ENCODE measurements at regions not wholly inside any gene's neighbourhood (a gene's known extent, or its start where the extent isn't known, plus 50 kb on each side); places are given as distances from the start of the nearest gene placed in this dataset.

DNA sequence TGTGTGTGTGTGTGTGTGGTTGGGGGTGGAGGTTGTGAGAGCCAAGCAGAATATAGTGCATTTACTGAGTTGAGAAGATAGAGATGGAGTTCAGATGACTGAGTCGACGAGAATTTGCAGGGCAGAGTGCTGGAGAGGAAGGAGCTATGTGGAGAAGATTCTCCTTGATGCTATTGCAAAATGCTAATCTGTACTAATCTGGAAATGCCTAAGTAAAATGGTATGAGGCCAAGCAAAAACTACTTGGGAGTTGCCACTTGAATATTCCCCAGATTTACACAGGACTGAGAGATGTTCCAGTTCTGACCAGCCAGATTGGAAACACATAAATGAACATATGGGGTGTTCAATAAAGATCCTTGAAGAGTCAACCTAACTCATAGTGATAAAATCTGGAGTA is 316.4 kb downstream of the NSUN3 start:
- Histone ChIP-seq H3K79me2 (ENCODE audit: control insufficient read depth, insufficient read depth, low read length) (no peaks in the 10 kb centered on the region), H3K27ac (ENCODE audit: low read length in 2 of 2) (no peak overlapping the region), H4K20me1 (ENCODE audit: control insufficient read depth, insufficient read depth, low read length, poor library complexity, severe bottlenecking) (no peaks in the 10 kb centered on the region), H2AFZ (ENCODE audit: insufficient read depth, low read depth, low read length, poor library complexity, severe bottlenecking) (no peak overlapping the region), H3K27me3 (replicated peaks in 1 of 4; ENCODE audit: control extremely low read depth in 1 of 4, control insufficient read depth in 3 of 4, insufficient read depth in 4 of 4, low read length in 3 of 4) (no peaks in the 10 kb centered on the region), H3K36me3 (replicated peaks in 1 of 2; ENCODE audit: control extremely low read depth in 1 of 2, control insufficient read depth in 1 of 2, extremely low read depth in 1 of 2, insufficient read depth in 2 of 2, low read length in 1 of 2) (no peaks in the 10 kb centered on the region), H3K4me1 (ENCODE audit: control insufficient read depth in 2 of 2, insufficient read depth in 2 of 2, low read length in 2 of 2) (no peaks in the 10 kb centered on the region), H3K4me2 (replicated peaks; ENCODE audit: low read depth, low read length, poor library complexity, severe bottlenecking) (no peak overlapping the region), H3K4me3 (ENCODE audit: control extremely low read depth in 1 of 5, extremely low read depth in 1 of 5, insufficient read depth in 1 of 5, low read depth in 2 of 5, low read length in 4 of 5) (no peak overlapping the region), H3K9ac (ENCODE audit: low read length) (no peak overlapping the region), H3K9me3 (ENCODE audit: control extremely low read depth in 1 of 3, control insufficient read depth in 2 of 3, insufficient read depth in 1 of 3, low read length in 2 of 3) (peaks cover 0 to 9% (median 0%) of the 10 kb centered on the region in 3 donors)
- Mint-ChIP-seq H3K4me1 (no peaks in the 10 kb centered on the region), H3K9me3 (ENCODE audit: insufficient read depth) (no peaks in the 10 kb centered on the region), H3K27me3 (no peaks in the 10 kb centered on the region), H3K27ac (no peak overlapping the region), H3K4me3 (no peak overlapping the region)
- intact Hi-C loops (cut with micrococcal nuclease) = no loop called here
- ChIA-PET POLR2A (no interaction called here), CTCF (no interaction called here)
- TF ChIP-seq, protein P1, sequence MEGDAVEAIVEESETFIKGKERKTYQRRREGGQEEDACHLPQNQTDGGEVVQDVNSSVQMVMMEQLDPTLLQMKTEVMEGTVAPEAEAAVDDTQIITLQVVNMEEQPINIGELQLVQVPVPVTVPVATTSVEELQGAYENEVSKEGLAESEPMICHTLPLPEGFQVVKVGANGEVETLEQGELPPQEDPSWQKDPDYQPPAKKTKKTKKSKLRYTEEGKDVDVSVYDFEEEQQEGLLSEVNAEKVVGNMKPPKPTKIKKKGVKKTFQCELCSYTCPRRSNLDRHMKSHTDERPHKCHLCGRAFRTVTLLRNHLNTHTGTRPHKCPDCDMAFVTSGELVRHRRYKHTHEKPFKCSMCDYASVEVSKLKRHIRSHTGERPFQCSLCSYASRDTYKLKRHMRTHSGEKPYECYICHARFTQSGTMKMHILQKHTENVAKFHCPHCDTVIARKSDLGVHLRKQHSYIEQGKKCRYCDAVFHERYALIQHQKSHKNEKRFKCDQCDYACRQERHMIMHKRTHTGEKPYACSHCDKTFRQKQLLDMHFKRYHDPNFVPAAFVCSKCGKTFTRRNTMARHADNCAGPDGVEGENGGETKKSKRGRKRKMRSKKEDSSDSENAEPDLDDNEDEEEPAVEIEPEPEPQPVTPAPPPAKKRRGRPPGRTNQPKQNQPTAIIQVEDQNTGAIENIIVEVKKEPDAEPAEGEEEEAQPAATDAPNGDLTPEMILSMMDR (IDR thresholded peaks at IDR 0.05) = no peak
- TF ChIP-seq EZH2 (IDR thresholded peaks at IDR 0.05; ENCODE audit: borderline replicate concordance, insufficient read depth, low read depth, low read length, poor library complexity, severe bottlenecking) = no peak
- DNase-seq = no peak
- ATAC-seq (ENCODE audit: low read depth) = no peak
- WGBS (ENCODE audit: insufficient coverage) = 100% methylated on average over 2 of the region's 2 CpGs

DNA sequence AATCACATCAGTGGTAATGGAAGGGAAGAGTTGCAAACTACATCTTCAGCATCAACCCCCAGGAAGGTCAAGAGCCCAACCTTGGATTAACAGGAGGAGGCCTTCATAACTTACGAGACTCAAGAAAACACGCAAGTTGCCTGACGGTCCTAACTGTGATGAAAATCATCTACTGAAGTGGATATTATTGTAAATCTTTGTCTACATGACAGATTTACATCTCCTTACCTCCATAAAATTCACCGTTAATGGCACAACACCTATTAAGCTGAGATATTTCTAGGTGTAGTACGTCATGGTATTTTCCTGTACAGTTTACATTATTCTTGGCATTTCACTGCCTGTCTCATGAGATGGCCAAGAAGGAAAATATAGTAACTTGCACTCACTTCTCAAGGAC is 332.0 kb downstream of the NSUN3 start:
- no peaks in the 10 kb centered on the region for H3K4me1 Mint-ChIP-seq
- intact Hi-C loops (cut with micrococcal nuclease) = no loop called here
- TF ChIP-seq, protein P1 (IDR thresholded peaks at IDR 0.05) = no peak
- TF ChIP-seq EZH2 (IDR thresholded peaks at IDR 0.05; ENCODE audit: borderline replicate concordance, insufficient read depth, low read depth, low read length, poor library complexity, severe bottlenecking) = no peak

More for the DNA sequence above, 332.0 kb downstream of the NSUN3 start:
- H3K36me3 ChIP-seq (replicated peaks in 1 of 2; ENCODE audit: control extremely low read depth in 1 of 2, control insufficient read depth in 1 of 2, extremely low read depth in 1 of 2, insufficient read depth in 2 of 2, low read length in 1 of 2) = no peaks in the 10 kb centered on the region
- no peak overlapping the region for H3K9ac ChIP-seq (ENCODE audit: low read length)
- H3K27me3 ChIP-seq (replicated peaks in 1 of 4; ENCODE audit: control extremely low read depth in 1 of 4, control insufficient read depth in 3 of 4, insufficient read depth in 4 of 4, low read length in 3 of 4) = no peaks in the 10 kb centered on the region
- no peaks in the 10 kb centered on the region for H3K4me1 ChIP-seq (ENCODE audit: control insufficient read depth in 2 of 2, insufficient read depth in 2 of 2, low read length in 2 of 2)
- no peaks in the 10 kb centered on the region for H3K79me2 ChIP-seq (ENCODE audit: control insufficient read depth, insufficient read depth, low read length)
- no peak overlapping the region for H3K4me3 ChIP-seq (ENCODE audit: control extremely low read depth in 1 of 5, extremely low read depth in 1 of 5, insufficient read depth in 1 of 5, low read depth in 2 of 5, low read length in 4 of 5)
- no peak overlapping the region for H3K27ac Mint-ChIP-seq
- H3K27ac ChIP-seq (ENCODE audit: low read length in 2 of 2) = no peak overlapping the region
- no peak overlapping the region for H3K4me2 ChIP-seq (replicated peaks; ENCODE audit: low read depth, low read length, poor library complexity, severe bottlenecking)
- no peaks in the 10 kb centered on the region for H3K9me3 ChIP-seq (ENCODE audit: control extremely low read depth in 1 of 3, control insufficient read depth in 2 of 3, insufficient read depth in 1 of 3, low read length in 2 of 3)
- DNase-seq (no peak), ATAC-seq (ENCODE audit: low read depth) (no peak)
- H3K9me3 Mint-ChIP-seq (ENCODE audit: insufficient read depth) = no peaks in the 10 kb centered on the region
- no peak overlapping the region for H2AFZ ChIP-seq (ENCODE audit: insufficient read depth, low read depth, low read length, poor library complexity, severe bottlenecking)
- no peak overlapping the region for H3K4me3 Mint-ChIP-seq
- WGBS (ENCODE audit: insufficient coverage) = no CpG with 5 or more reads among the region's 5 CpGs
- no peaks in the 10 kb centered on the region for H3K27me3 Mint-ChIP-seq
- POLR2A ChIA-PET = no interaction called here
- CTCF ChIA-PET = no interaction called here
- H4K20me1 ChIP-seq (ENCODE audit: control insufficient read depth, insufficient read depth, low read length, poor library complexity, severe bottlenecking) = no peaks in the 10 kb centered on the region

Data from B cell (primary cell).